Breast epithelium (tissue), 4 donors: ENCODE measurements at regions not wholly inside any gene's neighbourhood (a gene's known extent, or its start where the extent isn't known, plus 50 kb on each side); places are given as distances from the start of the nearest gene placed in this dataset.
A peak's percentile ranks its signal among the peaks of the same experiment; 100 is the strongest.

Experiments used
- DNase-seq, 2 donors: peaks; one replicate each; pipeline ENCODE4 v3.0.0-alpha.2; 2019; ENCODE audit warnings: low spot score in 2 of 2
- H3K27ac ChIP-seq, 2 donors: fragments of 200-600 bp; sonication (generic) in 1 of 2; one replicate each; pipeline ENCODE4 v1.5.1; 2016 to 2019; ENCODE audit warnings: mild to moderate bottlenecking in 1 of 2
- H3K27me3 ChIP-seq, 2 donors: fragments of 200-600 bp; sonication (generic) in 1 of 2; one replicate each; pipeline versions ENCODE4 v1.5.1 to v1.6.0; 2017 to 2019; ENCODE audit warnings: control low read depth in 1 of 2, mild to moderate bottlenecking in 1 of 2
- H3K36me3 ChIP-seq: fragments of 200-600 bp; one replicate; pipeline ENCODE4 v1.5.1; 2019
- H3K4me1 ChIP-seq, 2 donors: fragments of 200-600 bp; sonication (generic); one replicate each; pipeline ENCODE4 v1.5.1; 2016 to 2019; ENCODE audit warnings: control low read depth in 1 of 2
- H3K4me3 ChIP-seq, 3 donors: fragments of 200-600 bp; sonication (generic); 1 replicate in 2 of 3; 2 replicates in 1 of 3; pipeline ENCODE4 v1.5.1; 2016 to 2019; ENCODE audit warnings: mild to moderate bottlenecking in 3 of 3, moderate library complexity in 2 of 3
- H3K9me3 ChIP-seq, 2 donors: fragments of 200-600 bp; sonication (generic) in 1 of 2; one replicate each; pipeline ENCODE4 v1.5.1; 2016 to 2019; ENCODE audit warnings: control low read depth in 1 of 2
- POLR2A ChIP-seq: fragments of 450-650 bp; IDR thresholded peaks from one replicate; pipeline ENCODE4 v1.6.1; 2016; ENCODE audit warnings: antibody characterized with exemption, mild to moderate bottlenecking, moderate library complexity
- POLR2AphosphoS5 ChIP-seq, 3 donors: sonication (generic); formaldehyde crosslinking; IDR thresholded peaks; one replicate each; pipeline ENCODE4 v1.6.1; 2017; ENCODE audit warnings: antibody characterized with exemption in 3 of 3
- intact Hi-C: fragments of 100-400 bp; cut with DNase I; formaldehyde crosslinking; loops from one replicate; pipeline ENCODE4 v1.15.1; 2023; ENCODE audit warnings: low total_unique reads
- TF ChIP-seq, protein P1 (sequence below), 3 donors: fragments of 450-650 bp; IDR thresholded peaks; one replicate each; pipeline ENCODE4 v1.5.1; 2016 to 2017; ENCODE audit warnings: antibody characterized with exemption in 3 of 3, mild to moderate bottlenecking in 3 of 3, moderate library complexity in 3 of 3

DNA sequence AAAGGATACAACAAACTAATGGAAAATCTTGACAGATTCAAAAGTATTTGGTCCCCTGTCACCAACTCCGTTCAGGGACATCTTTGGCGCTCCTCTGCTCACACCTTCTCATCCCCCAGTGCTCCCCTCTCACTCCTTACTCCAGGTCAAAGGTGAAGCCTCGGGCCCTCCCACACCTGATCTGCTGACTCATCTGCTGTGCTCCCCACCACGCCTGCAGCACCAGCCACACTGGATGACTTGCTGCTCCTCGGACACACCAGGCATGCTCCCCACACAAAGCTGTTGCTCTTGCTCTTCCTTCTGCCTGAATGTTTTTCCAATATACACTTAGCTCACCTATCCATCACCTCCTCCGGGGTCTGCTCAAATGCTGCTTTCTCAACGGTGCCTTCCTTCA is 123.4 kb downstream of the ESM1 start:
- no peak for DNase-seq
- intact Hi-C loops = no loop called here
- no peak for TF ChIP-seq POLR2AphosphoS5 (IDR thresholded peaks at IDR 0.05)
- TF ChIP-seq, protein P1, sequence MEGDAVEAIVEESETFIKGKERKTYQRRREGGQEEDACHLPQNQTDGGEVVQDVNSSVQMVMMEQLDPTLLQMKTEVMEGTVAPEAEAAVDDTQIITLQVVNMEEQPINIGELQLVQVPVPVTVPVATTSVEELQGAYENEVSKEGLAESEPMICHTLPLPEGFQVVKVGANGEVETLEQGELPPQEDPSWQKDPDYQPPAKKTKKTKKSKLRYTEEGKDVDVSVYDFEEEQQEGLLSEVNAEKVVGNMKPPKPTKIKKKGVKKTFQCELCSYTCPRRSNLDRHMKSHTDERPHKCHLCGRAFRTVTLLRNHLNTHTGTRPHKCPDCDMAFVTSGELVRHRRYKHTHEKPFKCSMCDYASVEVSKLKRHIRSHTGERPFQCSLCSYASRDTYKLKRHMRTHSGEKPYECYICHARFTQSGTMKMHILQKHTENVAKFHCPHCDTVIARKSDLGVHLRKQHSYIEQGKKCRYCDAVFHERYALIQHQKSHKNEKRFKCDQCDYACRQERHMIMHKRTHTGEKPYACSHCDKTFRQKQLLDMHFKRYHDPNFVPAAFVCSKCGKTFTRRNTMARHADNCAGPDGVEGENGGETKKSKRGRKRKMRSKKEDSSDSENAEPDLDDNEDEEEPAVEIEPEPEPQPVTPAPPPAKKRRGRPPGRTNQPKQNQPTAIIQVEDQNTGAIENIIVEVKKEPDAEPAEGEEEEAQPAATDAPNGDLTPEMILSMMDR (IDR thresholded peaks at IDR 0.05) = no peak
- TF ChIP-seq POLR2A = no peak
- H3K4me1 ChIP-seq = no peaks in the 10 kb centered on the region
- H3K9me3 ChIP-seq = peaks cover 0 to 22% of the 10 kb centered on the region in 2 donors
- peak overlapping the region in 1 of 2 donors; percentile 52 for H3K27ac ChIP-seq
- no peaks in the 10 kb centered on the region for H3K27me3 ChIP-seq
- no peaks in the 10 kb centered on the region for H3K36me3 ChIP-seq
- no peak overlapping the region for H3K4me3 ChIP-seq

GRCh38 chr5:54861212-54861894 is 124.0 kb downstream of the ESM1 start:
- Histone ChIP-seq H3K36me3 (no peaks in the 10 kb centered on the region), H3K27ac (peak overlapping the region in 1 of 2 donors; percentile 52), H3K27me3 (no peaks in the 10 kb centered on the region), H3K4me3 (no peak overlapping the region), H3K4me1 (no peaks in the 10 kb centered on the region), H3K9me3 (peaks cover 0 to 28% of the 10 kb centered on the region in 2 donors)
- DNase-seq = no peak
- TF ChIP-seq POLR2AphosphoS5 (IDR thresholded peaks at IDR 0.05) (no peak), POLR2A (no peak)
- TF ChIP-seq, protein P1 (IDR thresholded peaks at IDR 0.05) = no peak
- intact Hi-C loops = no loop called here

DNA sequence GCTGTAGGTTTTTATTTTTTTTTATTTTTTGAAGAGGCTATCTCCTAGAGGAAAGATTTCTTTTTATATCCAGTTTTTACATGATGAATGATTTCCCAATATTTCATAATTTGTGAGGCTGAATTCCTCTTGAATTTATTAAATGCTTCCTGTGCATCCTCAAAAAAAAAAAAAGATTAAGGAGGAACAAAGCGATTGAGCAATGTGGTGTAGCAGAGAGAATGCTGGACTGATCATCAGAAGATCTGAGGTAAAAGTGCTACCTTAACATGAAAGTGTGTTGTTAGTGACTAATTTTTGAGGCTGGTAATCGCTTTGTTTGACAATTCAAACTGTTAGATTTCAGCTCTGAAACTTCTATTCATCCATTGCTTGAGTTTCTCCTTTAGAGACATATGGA is 125.1 kb downstream of the ESM1 start:
- H3K27ac ChIP-seq = no peak overlapping the region
- intact Hi-C loops = no loop called here
- no peak for TF ChIP-seq POLR2A
- TF ChIP-seq, protein P1 (IDR thresholded peaks at IDR 0.05) = no peak
- TF ChIP-seq POLR2AphosphoS5 (IDR thresholded peaks at IDR 0.05) = no peak

GRCh38 chr5:54859316-54859715 is 126.1 kb downstream of the ESM1 start:
- Histone ChIP-seq H3K4me1 (no peaks in the 10 kb centered on the region), H3K27me3 (no peaks in the 10 kb centered on the region), H3K4me3 (no peak overlapping the region), H3K9me3 (peaks cover 0 to 28% of the 10 kb centered on the region in 2 donors), H3K27ac (no peak overlapping the region), H3K36me3 (no peaks in the 10 kb centered on the region)
- DNase-seq = no peak
- intact Hi-C loops = no loop called here
- TF ChIP-seq POLR2AphosphoS5 (IDR thresholded peaks at IDR 0.05) (no peak), POLR2A (no peak)
- TF ChIP-seq, protein P1 (IDR thresholded peaks at IDR 0.05) = no peak

More for the DNA sequence above, 125.1 kb downstream of the ESM1 start:
- Histone ChIP-seq H3K27me3 (no peaks in the 10 kb centered on the region), H3K36me3 (no peaks in the 10 kb centered on the region), H3K9me3 (peaks cover 0 to 28% of the 10 kb centered on the region in 2 donors), H3K4me1 (no peaks in the 10 kb centered on the region), H3K4me3 (no peak overlapping the region)
- no peak for DNase-seq

DNA sequence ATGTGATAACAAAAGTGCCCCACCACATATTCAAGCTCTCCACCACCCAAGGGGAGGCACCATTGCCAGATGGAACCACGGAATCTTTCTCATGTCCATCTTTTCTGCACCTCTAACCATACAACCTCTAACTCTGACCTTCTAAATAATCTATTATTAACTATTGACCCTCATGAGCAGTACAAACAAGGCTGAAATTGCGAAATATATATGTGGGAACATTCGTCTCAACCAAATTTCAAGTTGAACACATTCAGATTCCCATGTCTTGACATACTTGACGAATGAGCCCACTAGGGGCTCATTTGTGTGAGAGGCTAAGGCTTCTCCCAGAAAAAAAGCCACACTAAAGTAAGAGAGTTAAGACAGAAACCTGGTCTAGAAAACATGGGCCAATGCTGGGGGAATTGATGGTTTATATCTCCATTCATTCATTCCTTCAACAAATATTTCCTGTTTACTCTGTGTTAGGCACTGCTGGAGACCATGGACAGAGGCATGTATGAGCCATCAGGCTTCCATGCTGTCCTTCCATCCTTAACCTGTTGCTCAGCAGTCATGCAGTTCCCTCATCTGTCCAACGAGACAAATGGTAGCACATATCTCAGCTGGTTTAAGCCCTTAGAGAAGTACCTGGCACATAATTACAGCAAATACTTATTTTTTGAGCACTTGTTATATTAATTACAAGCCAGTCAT is 130.4 kb downstream of the ESM1 start:
- no peak for TF ChIP-seq POLR2AphosphoS5 (IDR thresholded peaks at IDR 0.05)
- H3K27ac ChIP-seq = no peak overlapping the region
- H3K4me3 ChIP-seq = no peak overlapping the region
- intact Hi-C loops = no loop called here
- H3K9me3 ChIP-seq = peaks cover 0 to 28% of the 10 kb centered on the region in 2 donors
- DNase-seq = no peak
- no peaks in the 10 kb centered on the region for H3K4me1 ChIP-seq
- no peaks in the 10 kb centered on the region for H3K36me3 ChIP-seq
- no peaks in the 10 kb centered on the region for H3K27me3 ChIP-seq
